ENCODE measurements at regions not wholly inside any gene's neighbourhood (a gene's known extent, or its start where the extent isn't known, plus 50 kb on each side); places are given as distances from the start of the nearest gene placed in this dataset.

- no peak for DNase-seq
Observed at GRCh38 chr10:108141064-108141463, 976.6 kb upstream of the SORCS1 start.

- no peak for DNase-seq
Observed at GRCh38 chr10:108132303-108132702, 967.8 kb upstream of the SORCS1 start.

GRCh38 chr10:108130575-108130974 is 966.1 kb upstream of the SORCS1 start:
- DNase-seq = no peak

GRCh38 chr10:108112218-108112617 is 947.7 kb upstream of the SORCS1 start:
- DNase-seq = no peak

GRCh38 chr10:108104551-108105156 is 940.1 kb upstream of the SORCS1 start:
- DNase-seq = no peak

GRCh38 chr10:108097258-108097657 is 932.8 kb upstream of the SORCS1 start:
- DNase-seq = no peak

- no peak for DNase-seq
Observed at GRCh38 chr10:108095932-108096925, 931.7 kb upstream of the SORCS1 start.

- no peak for DNase-seq
Observed at GRCh38 chr10:108090476-108091215, 926.1 kb upstream of the SORCS1 start.

GRCh38 chr10:108086502-108086901 is 922.0 kb upstream of the SORCS1 start:
- DNase-seq = no peak

GRCh38 chr10:108082596-108082995 is 918.1 kb upstream of the SORCS1 start:
- DNase-seq = no peak

GRCh38 chr10:108078263-108078662 is 913.8 kb upstream of the SORCS1 start:
- DNase-seq = no peak

GRCh38 chr10:108072466-108072865 is 908.0 kb upstream of the SORCS1 start:
- no peak for DNase-seq

- DNase-seq = no peak
Observed at GRCh38 chr10:108070789-108071188, 906.3 kb upstream of the SORCS1 start.

- no peak for DNase-seq
Observed at GRCh38 chr10:108069096-108069495, 904.6 kb upstream of the SORCS1 start.

- DNase-seq = no peak
Observed at GRCh38 chr10:108064746-108065260, 900.3 kb upstream of the SORCS1 start.

GRCh38 chr10:108060246-108060645 is 895.7 kb upstream of the SORCS1 start:
- DNase-seq = no peak

- no peak for DNase-seq
Observed at GRCh38 chr10:108055506-108055905, 891.0 kb upstream of the SORCS1 start.

GRCh38 chr10:108052981-108053380 is 888.5 kb upstream of the SORCS1 start:
- no peak for DNase-seq

- no peak for DNase-seq
Observed at GRCh38 chr10:108051218-108051617, 886.7 kb upstream of the SORCS1 start.

GRCh38 chr10:108050626-108051025 is 886.1 kb upstream of the SORCS1 start:
- DNase-seq = no peak

- DNase-seq = no peak
Observed at GRCh38 chr10:108049668-108050067, 885.2 kb upstream of the SORCS1 start.

- DNase-seq = no peak
Observed at GRCh38 chr10:108048898-108049297, 884.4 kb upstream of the SORCS1 start.
